KBM-7 (cell line): ENCODE measurements at regions not wholly inside any gene's neighbourhood (a gene's known extent, or its start where the extent isn't known, plus 50 kb on each side); places are given as distances from the start of the nearest gene placed in this dataset.
"Not testable (repeated sequence)": the region's sequence is repeated elsewhere in the genome, so short reads cannot be mapped to it uniquely, and the experiment has no call there.

Experiments used
- DNase-seq: peaks from one replicate; pipeline ENCODE4 v3.0.0-alpha.2; 2015
- in situ Hi-C: fragments of 300-500 bp; cut with MboI; formaldehyde crosslinking; loops from 2 replicates; pipeline ENCODE4 v1.14.3; 2020; ENCODE audit warnings: low sequenced_read_pairs, low pct_unique_long_range_greater_than_20kb, mixed read lengths

DNA sequence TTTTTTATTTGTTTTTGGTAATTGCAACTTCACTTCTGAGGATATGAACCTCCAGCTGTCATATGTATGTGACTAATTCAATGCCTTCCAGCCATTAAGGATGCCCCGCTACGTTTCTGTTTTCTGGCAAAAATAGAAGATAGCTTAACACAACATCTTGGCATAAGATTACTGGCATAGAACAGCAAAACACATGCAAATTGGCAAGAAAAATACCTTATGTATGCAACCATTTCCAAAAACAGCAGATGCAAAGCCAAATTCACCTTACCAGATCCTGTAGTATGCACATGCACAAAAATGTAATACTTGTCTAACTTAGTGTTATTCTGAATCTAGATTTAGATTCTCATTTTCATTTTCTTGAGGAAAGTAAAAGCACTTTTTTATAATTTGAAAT is 461.1 kb upstream of the CYLC2 start:
- no peak for DNase-seq
- in situ Hi-C loops, result no loop called here

DNA sequence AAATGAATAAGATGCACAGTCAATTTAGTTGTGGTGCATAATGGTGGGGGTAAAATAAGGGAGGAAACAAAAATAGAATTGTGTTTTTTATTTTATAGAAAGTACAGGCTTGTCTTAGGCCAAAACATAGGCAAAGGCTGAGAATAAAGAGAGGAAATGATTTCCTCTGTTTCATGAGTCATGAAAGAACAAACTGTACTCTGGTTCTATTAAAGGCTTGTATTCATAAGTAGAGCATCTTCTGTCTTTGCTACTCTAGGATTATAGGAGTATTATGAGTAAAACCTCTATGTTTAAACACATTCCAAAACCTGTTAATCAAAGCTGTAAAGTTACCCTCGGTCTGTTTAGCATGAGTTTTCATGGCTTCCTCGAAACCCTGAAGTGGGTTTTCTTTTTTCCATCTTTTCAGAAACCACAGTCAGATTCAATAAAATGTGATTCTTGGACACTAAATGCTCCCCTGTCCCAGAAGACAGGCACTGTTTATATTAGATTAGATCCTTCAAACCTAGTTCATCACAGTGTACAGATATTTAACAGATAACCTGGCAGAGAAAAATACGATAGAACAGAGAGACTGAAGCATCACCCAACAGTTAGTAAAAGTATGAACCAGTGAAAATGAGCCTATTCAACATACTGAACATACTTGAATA is 473.9 kb upstream of the CYLC2 start:
- in situ Hi-C loops, result no loop called here
- no peak for DNase-seq

DNA sequence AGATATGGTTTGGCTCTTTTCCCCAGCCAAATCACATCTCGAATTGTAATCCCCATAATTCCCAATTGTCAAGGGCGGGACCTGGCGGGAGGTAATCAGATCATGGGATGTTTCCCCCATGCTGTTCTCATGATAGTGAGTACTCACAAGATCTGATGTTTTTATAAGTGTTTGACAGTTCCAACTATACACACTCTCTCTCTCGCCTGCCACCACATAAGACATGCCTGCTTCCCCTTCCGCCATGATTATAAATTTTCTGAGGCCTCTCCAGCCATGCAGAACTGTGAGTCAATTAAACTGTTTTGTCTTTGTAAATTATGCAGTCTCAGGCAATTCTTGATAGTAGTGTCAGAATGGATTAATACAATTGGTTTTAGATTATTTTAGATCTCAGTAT is 475.7 kb upstream of the CYLC2 start:
- in situ Hi-C loops, result no loop called here
- no peak for DNase-seq

DNA sequence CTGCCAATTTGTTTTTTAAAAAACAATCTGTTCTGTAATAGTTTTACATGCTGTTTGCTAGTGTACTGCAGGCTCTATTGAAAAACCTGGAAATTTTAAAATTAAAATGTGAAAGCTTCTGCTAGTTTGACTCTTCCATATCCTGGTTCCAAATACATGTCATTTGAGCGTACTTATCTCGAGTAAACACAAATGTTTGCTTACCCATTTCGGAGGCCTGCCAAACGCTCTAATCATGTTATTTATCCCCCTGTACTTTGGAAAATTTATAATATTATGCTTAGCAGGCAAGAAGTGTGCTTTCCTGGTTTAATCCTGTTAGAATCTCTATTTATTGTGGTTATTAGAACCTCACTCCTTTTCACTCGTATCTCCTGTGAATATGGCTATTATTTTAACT is 476.8 kb upstream of the CYLC2 start:
- no peak for DNase-seq
- in situ Hi-C loops, result no loop called here

DNA sequence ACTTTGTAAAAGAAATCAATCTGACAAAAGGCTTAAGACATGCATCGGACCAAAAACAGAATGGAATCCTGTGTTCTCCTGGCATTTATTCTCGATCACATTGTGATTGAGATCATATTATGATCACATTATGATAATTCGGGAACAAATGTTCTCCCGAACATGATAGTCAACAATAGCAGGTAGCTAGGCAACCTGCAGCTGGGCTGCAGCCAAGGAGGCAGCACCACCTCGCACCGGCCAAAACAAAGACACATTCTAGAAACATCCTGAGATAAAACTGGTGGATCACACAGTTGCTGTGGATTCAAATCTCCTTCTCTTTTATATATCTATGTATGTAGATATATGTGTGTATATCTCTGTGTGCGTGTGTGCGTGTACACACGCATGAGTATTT is 480.6 kb upstream of the CYLC2 start:
- no peak for DNase-seq
- in situ Hi-C loops, result no loop called here

DNA sequence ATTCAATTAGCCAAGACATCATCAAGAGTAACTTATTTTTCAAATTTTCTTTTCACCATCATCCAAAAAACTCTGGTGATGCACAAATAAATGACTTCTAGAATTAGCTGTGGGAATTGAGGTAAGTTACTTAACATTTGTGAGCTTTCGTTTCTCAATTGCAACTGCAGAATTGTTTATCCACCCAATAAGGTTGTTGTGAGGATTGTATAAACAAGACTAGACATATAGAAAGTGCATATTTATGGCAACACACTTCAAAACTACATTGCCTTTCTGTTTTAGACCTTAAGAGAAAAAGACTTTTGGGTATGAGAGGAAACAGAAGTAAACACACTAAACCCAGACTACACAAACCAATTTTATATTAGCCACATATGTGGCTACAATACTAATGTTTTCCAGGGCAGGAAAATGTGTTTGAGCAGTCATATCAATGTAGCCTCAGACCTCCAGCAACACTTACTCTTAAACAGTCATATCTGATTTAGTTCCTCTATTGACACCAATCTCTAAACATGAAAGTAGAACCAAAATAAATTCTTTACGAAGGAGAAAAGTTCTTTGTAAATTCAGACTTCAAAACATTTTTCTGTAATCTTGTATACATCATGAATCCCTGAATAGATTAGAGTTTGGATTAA is 488.0 kb upstream of the CYLC2 start:
- no peak for DNase-seq
- in situ Hi-C loops, result no loop called here

DNA sequence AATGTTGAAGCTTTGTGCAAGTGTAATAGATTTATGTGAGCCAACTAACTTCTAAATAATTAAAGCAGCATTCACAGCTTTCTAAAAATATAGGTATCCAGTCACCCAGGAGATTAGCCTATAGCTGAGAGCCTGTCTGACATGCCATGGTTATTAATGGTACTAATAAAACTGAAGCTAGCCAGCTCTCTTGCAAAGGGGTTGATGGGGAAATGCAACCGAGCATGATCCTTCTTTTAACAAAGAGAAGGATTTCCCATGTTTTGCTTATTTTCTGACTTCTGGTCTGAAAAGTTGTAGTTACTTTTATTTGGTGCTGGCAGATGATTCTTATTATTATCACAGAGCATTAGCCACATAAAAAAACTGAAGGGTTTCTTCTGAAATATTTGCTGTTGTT is 488.7 kb upstream of the CYLC2 start:
- no peak for DNase-seq
- in situ Hi-C loops, result no loop called here

DNA sequence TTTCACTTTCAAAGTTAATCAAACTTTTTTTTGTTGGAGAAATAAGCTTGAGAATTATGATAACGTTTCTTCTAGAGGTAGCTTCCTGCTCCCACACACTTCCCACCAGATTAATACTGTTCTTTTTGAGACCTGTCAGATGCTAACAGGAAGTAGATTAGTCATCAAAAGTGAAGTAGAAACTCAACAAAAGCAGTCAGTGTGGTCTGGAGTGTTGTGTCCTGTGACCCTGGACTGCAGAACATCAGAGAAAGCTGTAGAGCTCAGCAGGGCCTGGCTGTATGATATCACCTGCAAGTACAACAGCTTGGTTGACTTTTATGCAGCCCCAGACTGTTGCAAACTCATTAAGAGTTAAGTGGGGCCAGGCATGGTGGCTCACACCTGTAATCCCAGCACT is 495.7 kb upstream of the CYLC2 start:
- in situ Hi-C loops, result no loop called here

DNA sequence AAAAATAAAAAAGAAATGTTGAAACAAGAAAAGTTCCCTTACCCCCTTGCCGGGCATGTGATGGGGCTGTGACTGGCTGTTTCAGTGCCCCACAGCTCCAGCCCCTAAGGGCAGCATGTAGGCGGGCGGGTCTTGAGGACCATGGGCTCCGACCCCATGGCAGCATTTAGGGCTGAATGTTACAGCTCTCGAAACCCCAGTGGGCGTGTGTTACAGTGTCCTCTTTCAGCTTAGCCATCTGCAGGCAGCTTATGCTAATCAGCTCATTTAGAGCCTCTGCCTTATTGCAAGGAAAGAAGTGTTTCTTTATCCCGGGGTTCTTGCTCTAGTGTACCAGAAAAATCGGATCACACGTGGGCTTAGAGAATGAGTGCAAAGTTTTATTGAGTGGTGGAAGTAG is 497.4 kb upstream of the CYLC2 start:
- in situ Hi-C loops, result no loop called here
- no peak for DNase-seq

More for the DNA sequence above, 495.7 kb upstream of the CYLC2 start:
- DNase-seq, result no peak

DNA sequence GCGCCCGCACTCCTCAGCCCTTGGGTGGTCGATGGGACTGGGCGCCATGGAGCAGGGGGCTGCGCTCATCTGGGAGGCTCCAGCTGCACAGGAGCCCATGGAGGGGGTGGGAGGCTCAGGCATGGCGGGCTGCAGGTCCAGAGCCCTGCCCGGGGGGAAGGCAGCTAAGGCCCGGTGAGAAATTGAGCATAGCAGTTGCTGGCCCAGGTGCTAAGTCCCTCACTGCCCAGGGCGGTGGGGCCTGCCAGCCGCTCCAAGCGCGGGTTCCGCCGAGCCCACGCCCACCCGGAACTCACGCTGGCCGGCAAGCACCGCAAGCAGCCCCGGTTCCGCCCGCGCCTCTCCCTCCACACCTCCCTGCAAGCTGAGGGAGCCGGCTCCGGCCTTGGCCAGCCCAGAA is 508.2 kb upstream of the CYLC2 start:
- in situ Hi-C loops, result not testable (repeated sequence)

DNA sequence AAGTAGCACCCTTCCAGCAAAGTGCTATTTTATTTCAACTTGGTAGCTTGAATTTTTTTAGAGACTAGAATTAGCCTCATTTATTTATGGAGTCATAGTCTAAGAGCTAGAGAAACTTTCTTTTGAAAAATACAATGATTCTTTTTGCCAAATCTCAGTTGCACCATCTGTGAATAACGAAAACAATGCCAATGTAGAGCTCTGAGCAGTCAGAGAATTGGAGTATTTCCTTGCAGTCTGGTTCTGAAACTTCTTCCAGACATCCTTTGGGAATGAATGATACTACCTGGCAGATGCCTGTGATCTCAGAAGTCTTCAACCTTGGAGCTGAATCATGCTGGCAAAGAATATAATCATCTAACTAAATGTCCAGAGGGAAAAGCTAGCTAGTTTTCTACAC is 511.5 kb upstream of the CYLC2 start:
- in situ Hi-C loops, result no loop called here
- DNase-seq, result no peak

More for the DNA sequence above, 508.2 kb upstream of the CYLC2 start:
- DNase-seq, result not testable (repeated sequence)

DNA sequence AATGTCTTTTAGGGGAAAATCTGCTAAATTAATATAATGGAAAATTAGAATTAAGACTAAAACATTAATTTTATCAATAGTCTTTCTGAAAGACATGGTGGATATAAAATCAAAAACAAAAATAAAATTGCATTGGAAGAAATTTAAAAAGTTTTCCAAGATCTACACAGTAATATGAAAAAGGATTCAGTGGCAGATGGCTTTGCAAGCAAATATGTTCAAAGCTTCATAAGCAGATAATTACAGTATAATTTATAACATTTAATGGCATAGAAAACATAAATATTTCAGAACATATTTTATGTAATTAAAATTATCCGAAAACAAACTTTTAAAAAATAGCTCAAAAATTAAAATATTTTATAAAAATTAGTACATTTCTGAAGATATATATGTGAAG is 512.4 kb upstream of the CYLC2 start:
- no peak for DNase-seq
- in situ Hi-C loops, result no loop called here

DNA sequence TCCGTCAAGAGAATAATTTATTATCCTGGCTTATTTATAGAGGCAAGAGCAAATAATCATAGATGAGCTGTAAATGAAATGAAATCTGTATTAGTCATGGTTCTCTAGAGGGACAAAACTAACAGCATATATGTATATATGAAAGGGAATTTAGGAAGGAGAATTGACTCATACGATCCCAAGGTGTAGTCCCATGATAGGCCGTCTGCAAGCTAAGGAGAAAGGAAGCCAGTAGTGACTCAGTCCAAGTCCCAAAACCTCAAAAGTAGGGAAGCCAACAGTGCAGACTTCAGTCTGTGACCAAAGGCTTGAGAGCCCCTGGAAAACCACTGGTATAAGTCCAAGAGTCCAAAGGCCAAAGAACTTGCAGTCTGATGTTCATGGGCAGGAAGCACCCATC is 515.9 kb upstream of the CYLC2 start:
- DNase-seq, result no peak
- in situ Hi-C loops, result no loop called here

DNA sequence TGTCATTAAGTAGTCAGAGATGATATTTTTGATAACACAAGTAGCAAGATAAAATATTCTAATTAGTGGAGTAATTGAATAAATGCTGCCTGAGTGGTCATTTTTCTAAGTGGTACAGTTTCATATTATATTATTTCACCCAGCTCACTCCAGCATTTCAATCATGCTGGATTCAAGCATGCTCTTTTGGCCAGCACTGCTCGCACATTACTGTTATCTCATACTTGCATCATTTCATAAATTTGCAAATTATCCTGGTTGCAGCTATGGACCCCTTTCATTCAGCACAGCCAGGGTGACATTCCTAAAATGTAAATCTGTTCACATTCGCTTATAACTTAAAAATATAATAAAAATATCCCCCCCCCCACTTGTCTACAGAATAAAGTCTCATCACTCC is 520.8 kb upstream of the CYLC2 start:
- DNase-seq, result no peak
- in situ Hi-C loops, result no loop called here

DNA sequence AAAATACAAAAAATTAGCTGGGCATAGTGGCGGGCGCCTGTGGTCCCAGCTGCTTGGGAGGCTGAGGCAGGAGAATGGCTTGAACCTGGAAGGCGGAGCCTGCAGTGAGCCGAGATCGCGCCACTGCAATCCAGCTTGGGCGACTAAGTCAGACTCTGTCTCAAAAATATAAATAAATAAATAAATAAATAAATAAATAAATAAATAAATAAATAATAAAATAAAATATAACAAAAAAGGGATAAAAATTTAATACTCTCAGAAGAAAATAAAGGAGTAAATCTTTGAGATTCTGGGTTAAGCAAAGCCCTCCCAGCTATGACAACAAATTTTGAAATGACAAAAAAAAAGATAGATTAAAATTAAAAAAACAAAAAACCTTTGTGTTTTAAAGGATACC is 525.7 kb upstream of the CYLC2 start:
- DNase-seq, in situ Hi-C loops: not testable (repeated sequence)

DNA sequence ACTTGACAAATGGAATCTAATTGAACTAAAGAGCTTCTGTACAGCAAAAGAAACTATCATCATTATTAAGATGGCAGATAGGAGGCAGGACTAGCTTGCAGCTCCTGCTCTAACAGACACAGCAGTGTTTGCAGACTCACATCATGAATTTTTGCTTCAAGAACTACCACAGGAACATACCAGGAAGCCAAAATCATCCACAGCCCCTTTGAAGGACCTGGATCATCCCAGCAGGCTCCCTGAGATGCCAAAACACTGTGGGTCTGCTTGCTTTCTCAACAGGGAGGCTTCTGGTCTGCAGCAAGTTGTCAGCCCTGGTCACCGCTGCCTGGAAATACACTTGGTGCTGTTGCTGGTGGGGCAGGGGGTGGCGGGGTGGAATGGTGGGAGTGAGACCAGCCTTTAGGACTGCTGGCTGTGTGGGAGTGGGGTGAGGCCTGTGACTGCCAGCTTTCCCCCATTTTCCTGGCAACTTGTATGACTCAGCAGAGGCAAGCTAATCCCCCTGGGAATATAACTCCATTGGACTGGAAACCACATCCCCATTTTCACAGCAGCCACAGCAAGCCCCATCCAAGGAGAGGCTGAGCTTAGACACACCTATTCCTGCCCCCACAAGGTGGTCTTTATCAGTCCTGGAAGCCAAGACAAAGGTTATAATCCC is 533.8 kb upstream of the CYLC2 start:
- peak; percentile 5 for DNase-seq
- in situ Hi-C loops, result no loop called here

DNA sequence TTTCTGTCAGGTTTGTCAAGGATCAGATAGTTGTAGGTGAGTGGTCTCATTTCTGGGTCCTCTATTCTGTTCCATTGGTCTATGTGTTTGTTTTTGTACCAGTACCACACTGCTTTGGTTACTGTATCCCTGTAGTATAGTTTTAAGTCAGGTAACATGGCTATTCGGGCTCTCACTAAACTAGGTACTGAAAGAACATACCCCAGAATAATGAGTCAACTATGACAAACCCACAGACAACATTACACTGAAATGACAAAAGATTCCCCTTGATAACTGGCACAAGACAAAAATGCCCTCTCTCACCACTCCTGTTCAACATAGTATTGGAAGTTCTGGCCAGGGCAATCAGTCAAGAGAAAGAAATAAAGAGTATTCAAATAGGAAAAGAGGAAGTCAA is 535.3 kb upstream of the CYLC2 start:
- in situ Hi-C loops, result no loop called here

DNA sequence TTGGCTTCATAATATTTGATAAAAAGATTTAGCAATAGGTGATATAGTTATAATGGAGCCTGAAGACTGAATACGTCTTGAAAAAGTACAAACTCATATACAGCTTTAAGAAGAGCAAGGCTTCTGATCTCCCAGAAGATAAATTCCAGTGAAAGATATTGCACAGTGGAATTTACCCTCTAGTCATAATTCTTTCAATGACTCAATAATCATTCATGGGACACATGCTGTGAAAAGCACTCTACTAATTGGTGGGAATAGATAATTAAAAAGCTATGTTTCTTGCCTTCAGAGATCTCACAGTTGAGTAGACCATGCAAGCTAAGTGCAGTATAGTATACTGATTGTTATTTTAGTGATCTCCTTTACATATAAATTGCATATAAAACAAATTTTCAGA is 538.6 kb upstream of the CYLC2 start:
- in situ Hi-C loops, result no loop called here
- DNase-seq, result no peak

More for the DNA sequence above, 535.3 kb upstream of the CYLC2 start:
- no peak for DNase-seq

DNA sequence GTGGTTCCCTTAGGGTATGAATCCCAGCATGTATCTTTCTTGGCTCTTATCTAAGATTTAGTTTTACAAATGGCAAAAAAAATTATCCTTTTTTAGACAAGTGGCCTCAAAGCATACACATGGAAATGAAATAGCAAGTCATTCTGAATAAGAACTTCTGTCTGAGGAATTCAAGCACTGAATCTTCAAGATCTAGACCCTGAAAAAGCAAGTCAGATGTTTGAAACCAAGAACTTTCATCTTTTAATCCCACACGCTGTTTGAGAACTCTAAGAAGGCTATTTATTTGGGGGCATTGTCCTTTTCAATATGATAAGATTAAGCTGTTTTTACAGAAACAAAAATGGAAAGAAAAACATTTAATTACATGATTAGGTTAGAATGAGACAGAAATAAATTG is 549.2 kb upstream of the CYLC2 start:
- no peak for DNase-seq
- in situ Hi-C loops, result no loop called here

DNA sequence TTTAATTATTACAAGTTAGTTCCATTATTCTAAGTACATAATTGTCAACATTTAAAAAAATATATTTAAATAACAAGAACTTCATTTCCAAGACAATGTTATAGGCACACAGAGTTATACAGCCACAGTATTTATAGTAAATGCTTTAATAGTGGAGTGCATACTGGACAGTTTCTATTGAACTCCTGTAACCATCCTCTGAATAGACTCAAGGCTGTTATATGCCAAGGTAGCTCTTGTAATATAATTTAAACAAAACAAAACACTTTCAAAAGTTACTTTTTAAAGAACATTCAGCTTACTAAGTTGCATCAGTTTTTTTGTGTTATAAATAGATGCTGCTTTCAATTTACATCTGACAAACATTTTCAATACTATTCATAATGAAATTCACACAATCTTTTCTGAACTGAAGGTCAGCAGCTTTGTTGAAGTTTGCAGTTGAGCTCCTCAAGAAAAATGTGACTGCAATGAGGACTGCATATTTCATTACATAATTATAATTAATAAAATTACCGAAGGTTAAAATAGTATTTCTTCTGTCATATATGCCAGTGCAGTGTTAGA is 549.9 kb upstream of the CYLC2 start:
- DNase-seq, result no peak
- in situ Hi-C loops, result no loop called here
